ENCODE measurements at regions not wholly inside any gene's neighbourhood (a gene's known extent, or its start where the extent isn't known, plus 50 kb on each side); places are given as distances from the start of the nearest gene placed in this dataset.
"Not testable (repeated sequence)": the region's sequence is repeated elsewhere in the genome, so short reads cannot be mapped to it uniquely, and the experiment has no call there.

DNA sequence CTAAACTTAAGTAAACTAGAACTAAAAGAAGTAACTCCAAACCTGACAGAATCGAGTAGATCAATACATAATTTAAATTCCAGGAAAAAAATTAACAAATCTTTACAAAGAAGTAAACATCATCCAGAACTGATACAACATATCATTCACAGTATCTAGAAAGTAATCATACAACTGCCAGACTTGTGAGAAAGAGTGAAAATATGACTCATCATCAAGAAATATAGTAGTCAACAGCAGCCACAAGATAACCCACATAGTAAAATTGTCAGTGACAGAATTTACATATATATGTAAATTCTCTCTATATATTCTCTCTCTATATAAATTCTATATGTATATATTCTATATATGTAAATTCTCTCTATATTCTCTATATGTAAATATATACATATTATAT lies 242.8 kb upstream of the RGS17 start:
- DNase-seq, result no peak

GRCh38 chr6:153368131-153368530 lies 237.0 kb upstream of the RGS17 start:
- no peak for DNase-seq

DNA sequence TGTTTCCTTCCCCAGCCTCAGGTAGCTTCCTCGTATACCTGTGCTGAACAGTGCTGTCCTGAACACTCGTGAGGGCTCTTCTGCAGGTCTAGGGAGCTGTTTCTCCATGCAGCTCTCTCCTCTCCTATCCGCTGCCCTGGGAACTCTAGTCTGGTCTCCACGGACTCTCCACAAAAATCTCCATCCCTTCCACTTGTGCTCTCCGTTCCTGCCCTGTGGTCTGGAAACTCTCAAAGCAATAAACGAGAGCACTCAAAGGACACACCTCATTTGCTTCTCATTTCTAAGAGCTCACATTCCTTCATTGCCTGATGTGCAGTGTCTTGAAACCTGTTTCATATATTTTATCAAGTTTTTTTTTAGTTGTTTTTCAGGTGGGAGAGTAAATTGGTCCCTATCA lies 235.9 kb upstream of the RGS17 start:
- no peak for DNase-seq

- no peak for DNase-seq
Observed at GRCh38 chr6:153357391-153357790, 226.3 kb upstream of the RGS17 start.

GRCh38 chr6:153340568-153340967 lies 209.5 kb upstream of the RGS17 start:
- DNase-seq, result no peak

DNA sequence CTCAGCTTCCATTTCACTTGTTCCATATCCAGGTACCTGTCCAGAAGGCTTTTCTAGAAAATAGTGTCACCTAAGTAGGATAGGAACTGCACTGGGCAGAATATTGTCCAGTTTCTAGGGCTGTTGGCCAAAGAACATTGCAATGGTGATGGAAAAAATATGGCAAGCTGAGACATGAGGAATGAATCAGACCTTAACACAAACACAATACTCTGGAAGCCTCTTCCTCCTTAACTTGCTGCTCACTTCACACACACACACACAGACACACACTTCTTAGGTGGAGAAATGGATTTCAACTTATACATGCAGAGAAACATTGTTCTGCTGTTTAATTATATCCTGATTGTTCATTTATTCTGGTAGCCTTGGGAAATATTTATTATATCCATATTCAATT lies 203.0 kb upstream of the RGS17 start:
- no peak for DNase-seq

DNA sequence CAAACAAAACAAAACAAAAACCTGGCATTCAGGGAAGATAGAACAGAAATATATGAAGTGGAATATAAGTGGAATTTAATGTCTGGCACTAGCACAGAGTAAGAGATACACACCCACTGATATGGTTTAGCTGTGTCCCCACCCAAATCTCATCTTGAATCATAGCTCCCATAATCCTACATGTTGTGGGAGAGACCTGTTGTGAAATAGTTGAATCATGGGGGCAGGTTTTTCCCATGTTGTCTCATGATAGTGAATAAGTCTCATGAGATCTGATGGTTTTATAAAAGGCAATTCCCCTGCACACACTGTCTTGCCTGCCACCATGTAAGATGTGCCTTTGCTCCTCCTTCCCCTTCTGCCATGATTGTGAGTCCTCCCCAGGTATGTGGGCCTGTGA lies 200.1 kb upstream of the RGS17 start:
- DNase-seq, result not testable (repeated sequence)

- no peak for DNase-seq
Observed at GRCh38 chr6:153328194-153328593, 197.1 kb upstream of the RGS17 start.

GRCh38 chr6:153325661-153326060 lies 194.6 kb upstream of the RGS17 start:
- no peak for DNase-seq

DNA sequence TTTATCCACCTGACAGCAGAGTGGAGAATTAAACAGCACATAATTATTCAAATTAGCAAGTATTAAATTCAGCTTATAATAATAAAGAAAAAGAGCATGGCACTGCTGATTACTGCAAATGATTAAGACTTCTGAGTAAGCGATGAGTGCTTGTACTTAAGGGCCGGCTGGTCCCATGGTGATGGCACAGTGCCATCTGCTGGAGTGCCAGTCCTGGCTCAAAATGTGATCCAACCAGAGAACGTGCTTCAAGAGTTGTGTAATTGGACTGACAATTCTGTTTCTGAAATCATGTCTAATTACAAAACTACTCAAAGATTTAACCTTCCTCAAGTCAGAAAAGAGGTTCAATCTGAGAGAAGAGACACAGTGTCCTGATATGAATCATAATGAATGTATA lies 181.6 kb upstream of the RGS17 start:
- peak; percentile 3 for DNase-seq

GRCh38 chr6:153309651-153310050 lies 178.6 kb upstream of the RGS17 start:
- DNase-seq, result no peak

DNA sequence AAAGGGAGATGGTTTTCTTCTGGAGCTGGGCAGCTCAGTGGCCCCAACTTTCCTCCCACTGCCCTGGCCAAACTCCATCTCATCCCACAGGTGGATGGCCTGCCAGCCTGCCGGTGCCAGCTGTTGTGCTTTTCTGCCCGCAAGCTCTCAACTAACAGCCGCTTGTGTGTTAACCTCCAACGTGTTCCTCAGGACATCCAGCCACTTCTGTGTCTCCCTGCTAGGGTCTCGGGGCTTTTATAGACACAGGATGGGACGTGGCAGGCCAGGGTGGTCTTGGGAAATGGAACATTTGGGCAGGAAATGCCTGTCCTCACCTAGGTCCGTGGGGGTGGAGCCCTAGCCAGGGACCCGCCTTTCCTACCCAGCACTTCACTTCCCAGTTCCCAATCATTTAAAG lies 171.1 kb upstream of the RGS17 start:
- DNase-seq, result no peak

GRCh38 chr6:153301602-153302001 lies 170.5 kb upstream of the RGS17 start:
- DNase-seq, result no peak

DNA sequence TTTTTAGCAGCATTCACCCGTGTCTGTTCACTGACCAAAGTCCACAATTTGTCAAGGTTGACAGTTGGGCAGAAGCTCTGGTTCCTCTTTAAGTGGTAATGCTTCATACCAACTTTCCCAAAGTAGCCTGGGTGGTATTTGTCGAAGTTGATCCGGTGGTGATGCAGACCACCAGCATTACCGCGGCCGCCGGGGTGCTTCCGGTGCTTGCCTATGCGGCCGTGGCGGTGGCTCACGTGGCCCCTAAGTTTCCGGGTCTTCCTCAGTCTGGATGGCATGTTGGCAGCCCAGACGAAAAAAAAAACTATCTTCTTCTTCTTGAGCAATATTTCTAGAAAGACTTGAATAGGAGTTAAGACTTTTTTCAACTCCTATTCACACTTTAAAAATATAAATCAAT lies 151.4 kb upstream of the RGS17 start:
- DNase-seq, result not testable (repeated sequence)

DNA sequence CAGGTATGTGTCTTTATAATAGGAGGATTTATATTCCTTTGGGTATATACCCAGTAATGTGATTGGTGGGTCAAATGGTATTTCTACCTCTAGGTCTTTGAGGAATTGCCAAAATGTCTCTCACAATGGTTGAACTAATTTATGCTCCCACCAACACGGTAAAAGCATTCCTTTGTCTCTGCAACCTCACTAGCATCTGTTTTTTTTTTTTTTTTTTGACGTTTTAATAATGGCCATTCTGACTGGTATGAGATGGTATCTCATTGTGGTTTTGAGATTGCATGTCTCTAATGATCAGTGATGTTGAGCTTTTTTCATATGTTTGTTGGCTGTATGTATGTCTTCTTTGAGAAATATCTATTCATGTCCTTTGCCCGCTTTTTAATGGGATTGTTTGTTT lies 144.9 kb upstream of the RGS17 start:
- no peak for DNase-seq

GRCh38 chr6:153272201-153272980 lies 141.3 kb upstream of the RGS17 start:
- no peak for DNase-seq

- no peak for DNase-seq
Observed at GRCh38 chr6:153263489-153263888, 132.4 kb upstream of the RGS17 start.

GRCh38 chr6:153251326-153251725 lies 120.2 kb upstream of the RGS17 start:
- no peak for DNase-seq

- no peak for DNase-seq
Observed at GRCh38 chr6:153237670-153238069, 106.6 kb upstream of the RGS17 start.

DNA sequence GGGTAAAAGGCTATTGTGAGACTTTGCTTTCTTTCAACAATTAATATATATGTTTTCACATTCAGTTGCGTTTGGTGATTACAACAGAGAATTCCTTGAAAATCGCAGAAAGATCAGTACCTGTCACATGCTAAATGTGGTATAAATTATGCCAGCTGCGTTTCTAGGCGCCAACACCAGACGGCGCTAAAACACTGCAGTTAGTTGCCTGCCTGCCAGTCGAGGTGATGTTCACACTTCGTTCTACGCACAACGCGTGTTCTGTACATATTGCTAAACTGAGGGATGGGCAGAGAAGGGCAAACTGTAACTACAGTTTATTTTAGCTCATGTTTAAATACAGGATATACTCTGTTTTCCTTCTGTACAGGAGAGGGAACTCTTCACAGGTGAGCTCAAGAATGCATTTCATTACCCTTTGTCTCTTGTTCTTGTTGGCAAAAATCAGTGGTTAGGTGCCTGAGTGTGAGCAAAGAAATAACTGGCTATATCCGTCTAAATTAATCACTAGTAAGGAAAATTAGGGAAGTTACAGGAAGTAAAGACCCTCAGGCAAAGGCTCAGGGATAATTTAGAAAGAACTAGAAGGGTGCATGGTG lies 100.1 kb upstream of the RGS17 start:
- no peak for DNase-seq

DNA sequence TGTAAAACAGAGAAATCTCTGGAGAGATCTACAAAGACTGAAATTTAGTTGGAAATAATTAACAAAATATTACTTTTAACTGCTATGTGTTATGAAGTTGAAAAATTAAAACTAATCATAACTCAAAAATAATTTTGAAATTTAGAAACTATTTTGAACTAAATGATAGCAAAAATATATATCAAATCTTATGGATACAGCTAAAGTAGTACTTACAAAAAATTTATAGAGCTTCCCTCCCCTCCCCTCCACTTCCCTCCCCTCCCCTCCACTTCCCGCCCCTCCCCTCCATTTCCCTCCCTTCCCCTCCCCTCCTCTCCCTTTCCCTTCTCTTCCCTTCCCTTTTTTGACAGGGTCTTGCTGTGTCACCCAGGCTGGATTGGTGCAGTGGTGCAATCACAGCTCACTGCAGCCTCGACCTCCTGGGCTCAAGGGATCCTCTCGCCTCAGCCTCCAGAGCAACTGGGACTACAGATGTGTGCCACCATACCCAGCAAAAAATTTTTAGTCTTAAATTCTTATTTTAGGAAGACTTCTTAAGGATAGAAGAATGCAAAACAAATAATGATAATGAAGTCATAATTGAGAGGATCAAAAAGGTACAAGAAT lies 87.2 kb upstream of the RGS17 start:
- no peak for DNase-seq

- DNase-seq, result no peak
Observed at GRCh38 chr6:153216789-153217188, 85.7 kb upstream of the RGS17 start.

DNA sequence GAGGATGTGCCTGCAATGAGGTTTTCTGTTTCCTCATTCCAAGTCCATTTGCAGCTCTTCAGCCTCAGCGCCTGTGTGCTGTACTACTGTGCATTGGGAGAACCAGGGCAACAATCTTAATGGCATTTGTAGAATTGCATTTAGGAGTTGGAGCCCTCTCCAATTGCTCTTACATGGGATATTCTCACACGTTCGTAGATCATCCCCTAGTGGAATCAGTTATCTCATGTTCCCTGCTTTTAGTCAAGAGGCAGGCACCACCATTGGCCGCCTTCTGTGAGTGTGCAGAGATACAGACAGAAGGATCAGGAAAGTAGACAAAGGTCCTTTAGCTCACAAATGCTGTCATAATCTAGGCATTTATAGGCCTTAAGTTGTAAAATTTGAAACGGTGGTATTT lies 84.2 kb upstream of the RGS17 start:
- DNase-seq, result no peak

DNA sequence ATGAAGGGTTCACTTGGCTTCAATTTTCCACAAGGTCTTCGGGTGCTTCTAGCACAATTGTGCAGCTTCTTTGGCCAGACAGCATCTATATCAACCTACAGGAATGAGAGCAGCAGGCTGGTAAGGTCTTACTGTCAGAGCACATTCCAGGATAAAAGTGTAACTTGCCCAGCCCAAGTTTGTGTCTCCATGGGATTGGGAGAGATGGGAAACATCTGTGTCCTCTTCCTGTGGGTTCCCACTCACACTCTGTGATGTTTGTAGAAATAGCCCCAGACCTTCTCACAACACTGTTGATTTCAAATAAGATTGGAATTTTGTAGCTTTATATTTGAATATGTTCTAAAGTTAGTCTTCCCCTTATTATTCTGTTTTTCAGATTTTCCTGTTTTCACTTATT lies 83.4 kb upstream of the RGS17 start:
- DNase-seq, result no peak

DNA sequence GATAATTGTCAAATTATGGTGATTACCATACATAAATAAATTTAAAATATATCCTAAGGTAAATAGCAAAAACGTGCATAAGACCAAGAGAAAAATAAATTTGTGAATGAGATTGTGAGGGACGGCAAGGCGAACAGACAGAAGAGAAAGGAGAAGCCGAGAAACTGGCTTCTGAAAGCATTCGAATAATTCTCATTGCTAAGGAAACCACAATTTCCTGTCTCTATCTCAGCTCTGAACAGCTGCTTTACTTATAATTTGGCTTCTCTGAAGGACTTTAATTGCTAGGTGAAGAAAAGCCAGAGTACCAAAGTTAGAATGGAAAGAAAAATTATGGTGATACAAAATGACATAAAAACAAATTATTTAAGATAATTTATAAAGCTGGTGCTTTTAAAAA lies 79.0 kb upstream of the RGS17 start:
- DNase-seq, result no peak
